Adrenal gland (tissue), 5 donors: ENCODE measurements at regions not wholly inside any gene's neighbourhood (a gene's known extent, or its start where the extent isn't known, plus 50 kb on each side); places are given as distances from the start of the nearest gene placed in this dataset.

Experiments used
- POLR2A ChIP-seq, 2 donors: fragments of 450-650 bp; IDR thresholded peaks; one replicate each; pipeline ENCODE4 v1.6.1; 2017; ENCODE audit warnings: antibody characterized with exemption in 2 of 2, mild to moderate bottlenecking in 2 of 2, moderate library complexity in 1 of 2
- TF ChIP-seq, protein P1 (sequence below), 6 experiments: fragments of 450-650 bp in 4 of 6; fragments of 200-600 bp in 2 of 6; sonication (generic) in 1 of 6; IDR thresholded peaks; 1 replicate in 5 of 6; 2 replicates in 1 of 6; pipeline versions ENCODE4 v1.5.1 to v1.8.0; 2016 to 2021; ENCODE audit warnings: antibody characterized with exemption in 6 of 6, mild to moderate bottlenecking in 2 of 6, moderate library complexity in 1 of 6
- donor health status: DM: no; HTN: no; CAD: no.

DNA sequence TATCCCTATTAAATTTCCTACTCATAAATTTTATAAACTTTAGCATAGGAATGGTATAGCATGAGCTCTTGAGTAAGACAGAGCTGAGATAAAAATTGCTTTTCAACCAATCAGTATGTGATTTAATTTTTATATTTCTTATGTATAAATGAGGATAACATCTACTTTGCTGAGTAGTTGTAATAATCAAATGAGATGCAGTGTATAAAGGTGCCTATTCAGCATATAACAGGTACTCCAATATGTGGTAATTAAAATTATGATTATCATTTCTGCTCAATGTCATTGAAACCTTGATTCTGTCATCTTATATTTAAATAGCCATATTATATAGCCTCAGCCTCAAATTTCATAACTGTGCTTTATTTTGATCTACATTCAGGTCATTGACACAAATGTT lies 700.4 kb upstream of the SLC8A1 start:
- TF ChIP-seq, protein P1, sequence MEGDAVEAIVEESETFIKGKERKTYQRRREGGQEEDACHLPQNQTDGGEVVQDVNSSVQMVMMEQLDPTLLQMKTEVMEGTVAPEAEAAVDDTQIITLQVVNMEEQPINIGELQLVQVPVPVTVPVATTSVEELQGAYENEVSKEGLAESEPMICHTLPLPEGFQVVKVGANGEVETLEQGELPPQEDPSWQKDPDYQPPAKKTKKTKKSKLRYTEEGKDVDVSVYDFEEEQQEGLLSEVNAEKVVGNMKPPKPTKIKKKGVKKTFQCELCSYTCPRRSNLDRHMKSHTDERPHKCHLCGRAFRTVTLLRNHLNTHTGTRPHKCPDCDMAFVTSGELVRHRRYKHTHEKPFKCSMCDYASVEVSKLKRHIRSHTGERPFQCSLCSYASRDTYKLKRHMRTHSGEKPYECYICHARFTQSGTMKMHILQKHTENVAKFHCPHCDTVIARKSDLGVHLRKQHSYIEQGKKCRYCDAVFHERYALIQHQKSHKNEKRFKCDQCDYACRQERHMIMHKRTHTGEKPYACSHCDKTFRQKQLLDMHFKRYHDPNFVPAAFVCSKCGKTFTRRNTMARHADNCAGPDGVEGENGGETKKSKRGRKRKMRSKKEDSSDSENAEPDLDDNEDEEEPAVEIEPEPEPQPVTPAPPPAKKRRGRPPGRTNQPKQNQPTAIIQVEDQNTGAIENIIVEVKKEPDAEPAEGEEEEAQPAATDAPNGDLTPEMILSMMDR (IDR thresholded peaks at IDR 0.05): no peak
- TF ChIP-seq POLR2A (IDR thresholded peaks at IDR 0.05): no peak
